ENCODE measurements at regions not wholly inside any gene's neighbourhood (a gene's known extent, or its start where the extent isn't known, plus 50 kb on each side); places are given as distances from the start of the nearest gene placed in this dataset.

DNA sequence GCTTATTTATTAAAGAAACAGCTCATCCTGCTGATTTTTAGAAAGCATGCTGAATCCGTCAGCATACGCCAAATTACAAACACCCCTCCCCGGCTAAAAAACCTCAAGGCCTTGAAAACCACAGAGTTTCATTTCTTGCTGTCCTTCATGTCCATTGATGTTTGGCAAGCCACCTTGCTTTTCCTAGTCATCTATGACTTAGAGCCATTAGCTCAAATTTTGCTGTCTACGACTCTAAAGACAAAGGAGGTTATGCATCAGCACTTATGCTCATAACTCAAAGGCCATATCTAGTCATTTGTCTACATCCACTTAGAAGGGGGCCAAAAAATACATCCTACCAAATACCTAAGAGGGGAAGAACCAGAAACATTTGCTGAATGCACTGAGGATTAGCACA is 925.1 kb downstream of the PCDH7 start:
- Histone ChIP-seq H3K9ac (ENCODE audit: insufficient read depth, low read length, poor library complexity, severe bottlenecking) (no peak overlapping the region), H3K9me3 (replicated peaks in 1 of 2; ENCODE audit: control insufficient read depth in 1 of 2, insufficient read depth in 1 of 2, low read length in 2 of 2) (peaks cover 0 to 2% of the 10 kb centered on the region in 2 donors), H3K27ac (ENCODE audit: low read depth in 1 of 2, low read length in 2 of 2) (no peak overlapping the region), H4K20me1 (ENCODE audit: insufficient read depth, low read length) (no peaks in the 10 kb centered on the region), H3K4me2 (replicated peaks; ENCODE audit: extremely low read depth, low read length, poor library complexity, severe bottlenecking) (no peak overlapping the region), H3K79me2 (ENCODE audit: insufficient read depth, low read length) (no peaks in the 10 kb centered on the region), H3K4me1 (ENCODE audit: control insufficient read depth in 1 of 2, insufficient read depth in 2 of 2, low read length in 2 of 2) (no peaks in the 10 kb centered on the region), H3K36me3 (replicated peaks in 1 of 2; ENCODE audit: control insufficient read depth in 1 of 2, insufficient read depth in 2 of 2, low read length in 2 of 2) (no peaks in the 10 kb centered on the region), H2AFZ (ENCODE audit: insufficient read depth, low read depth, low read length, poor library complexity, severe bottlenecking) (no peak overlapping the region), H3K4me3 (replicated peaks in 1 of 3; ENCODE audit: low read depth in 2 of 3, low read length in 3 of 3) (no peak overlapping the region), H3K27me3 (ENCODE audit: control insufficient read depth in 2 of 2, insufficient read depth in 2 of 2, low read length in 2 of 2) (no peaks in the 10 kb centered on the region)
- DNase-seq: no peak
- H3K36me3 Mint-ChIP-seq: no peaks in the 10 kb centered on the region
- peaks cover 0 to 2% (median 0%) of the 10 kb centered on the region in 3 donors for H3K27me3 Mint-ChIP-seq (ENCODE audit: low read depth in 3 of 3)
- peaks cover 0 to 2% (median 0%) of the 10 kb centered on the region in 7 donors for H3K9me3 Mint-ChIP-seq
- no peak for TF ChIP-seq CTCF (IDR thresholded peaks at IDR 0.05)
- H3K4me1 Mint-ChIP-seq: no peaks in the 10 kb centered on the region
- intact Hi-C loops (cut with micrococcal nuclease): no loop called here
- 90% methylated on average over 3 of the region's 4 CpGs for WGBS (ENCODE audit: insufficient coverage)
- no peak overlapping the region for H3K27ac Mint-ChIP-seq
- no peak overlapping the region for H3K4me3 Mint-ChIP-seq

DNA sequence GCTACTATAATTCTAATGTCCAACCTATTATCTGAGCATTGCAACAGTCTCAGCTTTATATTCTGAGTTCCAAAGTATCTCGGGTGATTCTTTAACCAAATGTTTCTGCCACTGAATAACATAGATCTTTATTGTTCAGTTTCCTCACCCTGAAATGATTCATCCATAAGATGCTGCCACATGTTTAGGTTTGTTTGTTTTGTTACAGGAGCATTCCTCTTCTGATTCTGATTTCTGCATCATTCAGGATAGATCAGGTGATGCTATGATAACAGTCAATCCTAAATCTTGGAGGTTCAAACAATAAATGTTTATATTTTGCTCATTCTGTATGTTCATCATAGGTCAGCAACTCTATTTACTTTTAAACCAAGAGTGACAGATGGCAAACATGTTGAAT is 927.6 kb downstream of the PCDH7 start:
- TF ChIP-seq CTCF (IDR thresholded peaks at IDR 0.05): no peak
- H3K4me1 ChIP-seq (ENCODE audit: control insufficient read depth in 1 of 2, insufficient read depth in 2 of 2, low read length in 2 of 2): no peaks in the 10 kb centered on the region
- no peak overlapping the region for H3K9ac ChIP-seq (ENCODE audit: insufficient read depth, low read length, poor library complexity, severe bottlenecking)
- no peak for DNase-seq
- no peak overlapping the region for H3K4me3 ChIP-seq (replicated peaks in 1 of 3; ENCODE audit: low read depth in 2 of 3, low read length in 3 of 3)
- WGBS (ENCODE audit: insufficient coverage): no CpG with 5 or more reads among the region's 1 CpG
- no peaks in the 10 kb centered on the region for H3K79me2 ChIP-seq (ENCODE audit: insufficient read depth, low read length)
- Mint-ChIP-seq H3K4me1 (no peaks in the 10 kb centered on the region), H3K4me3 (no peak overlapping the region), H3K27ac (no peak overlapping the region), H3K27me3 (ENCODE audit: low read depth in 3 of 3) (peaks cover 0 to 2% (median 0%) of the 10 kb centered on the region in 3 donors), H3K9me3 (peaks cover 0 to 2% (median 0%) of the 10 kb centered on the region in 7 donors), H3K36me3 (no peaks in the 10 kb centered on the region)
- H3K4me2 ChIP-seq (replicated peaks; ENCODE audit: extremely low read depth, low read length, poor library complexity, severe bottlenecking): no peak overlapping the region
- no peaks in the 10 kb centered on the region for H4K20me1 ChIP-seq (ENCODE audit: insufficient read depth, low read length)
- no peaks in the 10 kb centered on the region for H3K36me3 ChIP-seq (replicated peaks in 1 of 2; ENCODE audit: control insufficient read depth in 1 of 2, insufficient read depth in 2 of 2, low read length in 2 of 2)
- intact Hi-C loops (cut with micrococcal nuclease): no loop called here
- peaks cover 0 to 2% of the 10 kb centered on the region in 2 donors for H3K9me3 ChIP-seq (replicated peaks in 1 of 2; ENCODE audit: control insufficient read depth in 1 of 2, insufficient read depth in 1 of 2, low read length in 2 of 2)
- no peak overlapping the region for H2AFZ ChIP-seq (ENCODE audit: insufficient read depth, low read depth, low read length, poor library complexity, severe bottlenecking)
- no peak overlapping the region for H3K27ac ChIP-seq (ENCODE audit: low read depth in 1 of 2, low read length in 2 of 2)
- no peaks in the 10 kb centered on the region for H3K27me3 ChIP-seq (ENCODE audit: control insufficient read depth in 2 of 2, insufficient read depth in 2 of 2, low read length in 2 of 2)
